Kidney epithelial cell (primary cell): ENCODE measurements at regions not wholly inside any gene's neighbourhood (a gene's known extent, or its start where the extent isn't known, plus 50 kb on each side); places are given as distances from the start of the nearest gene placed in this dataset.

ENCODE experiments used
- DNase-seq: peaks from one replicate; pipeline ENCODE4 v3.0.0-alpha.2; 2010; ENCODE audit warnings: low read depth
- H3K27me3 ChIP-seq: 2 replicates; pipeline ENCODE4 v1.6.0; 2011; ENCODE audit warnings: low read length; ENCODE audit not compliant: control insufficient read depth, insufficient read depth
- H3K36me3 ChIP-seq: 2 replicates; pipeline ENCODE4 v1.5.1; 2011; ENCODE audit warnings: low read length; ENCODE audit not compliant: control insufficient read depth, insufficient read depth
- H3K4me3 ChIP-seq: 2 replicates; pipeline ENCODE4 v1.5.1; 2011; ENCODE audit warnings: low read depth, mild to moderate bottlenecking, control low read depth, low read length
- CTCF ChIP-seq: IDR thresholded peaks from 2 replicates; pipeline ENCODE4 v1.5.1; 2011; ENCODE audit warnings: mild to moderate bottlenecking, moderate library complexity, low read length, control low read depth, inconsistent platforms; ENCODE audit not compliant: insufficient read depth, poor library complexity, severe bottlenecking

- H3K4me3 ChIP-seq: no peak overlapping the region
- no peaks in the 10 kb centered on the region for H3K36me3 ChIP-seq
- no peak for DNase-seq
- no peak for TF ChIP-seq CTCF
- H3K27me3 ChIP-seq: no peaks in the 10 kb centered on the region
Measured at GRCh38 chr15:95368755-95369601, 961.5 kb upstream of the NR2F2 start.

GRCh38 chr15:95370291-95370690, 960.2 kb upstream of the NR2F2 start:
- no peak for DNase-seq
- TF ChIP-seq CTCF: no peak
- Histone ChIP-seq H3K27me3 (no peaks in the 10 kb centered on the region), H3K4me3 (no peak overlapping the region), H3K36me3 (no peaks in the 10 kb centered on the region)

- no peaks in the 10 kb centered on the region for H3K27me3 ChIP-seq
- no peaks in the 10 kb centered on the region for H3K36me3 ChIP-seq
- no peak for DNase-seq
- H3K4me3 ChIP-seq: no peak overlapping the region
- TF ChIP-seq CTCF: no peak
Measured at GRCh38 chr15:95371664-95372063, 958.8 kb upstream of the NR2F2 start.

GRCh38 chr15:95375281-95375680, 955.2 kb upstream of the NR2F2 start:
- no peak overlapping the region for H3K4me3 ChIP-seq
- no peaks in the 10 kb centered on the region for H3K36me3 ChIP-seq
- no peak for TF ChIP-seq CTCF
- no peak for DNase-seq
- H3K27me3 ChIP-seq: no peaks in the 10 kb centered on the region

GRCh38 chr15:95377258-95377852, 953.1 kb upstream of the NR2F2 start:
- TF ChIP-seq CTCF: no peak
- DNase-seq: no peak
- H3K27me3 ChIP-seq: no peaks in the 10 kb centered on the region
- no peak overlapping the region for H3K4me3 ChIP-seq
- H3K36me3 ChIP-seq: no peaks in the 10 kb centered on the region
